ENCODE measurements at regions not wholly inside any gene's neighbourhood (a gene's known extent, or its start where the extent isn't known, plus 50 kb on each side); places are given as distances from the start of the nearest gene placed in this dataset.

GRCh38 chr9:108559432-108559831 lies 296.4 kb downstream of the ACTL7B start:
- Histone ChIP-seq H3K4me3 (no peak overlapping the region), H3K27ac (no peak overlapping the region), H3K4me1 (no peaks in the 10 kb centered on the region), H3K27me3 (no peaks in the 10 kb centered on the region), H3K9me3 (no peaks in the 10 kb centered on the region), H3K36me3 (no peaks in the 10 kb centered on the region)
- no peak for DNase-seq
- 65 to 68% methylated on average over 2 of the region's 2 CpGs for WGBS, 2 donors
- TF ChIP-seq POLR2A (IDR thresholded peaks at IDR 0.05), result no peak
- no peak for TF ChIP-seq POLR2AphosphoS5 (IDR thresholded peaks at IDR 0.05)
- TF ChIP-seq EP300 (IDR thresholded peaks at IDR 0.05), result no peak
- no peak for TF ChIP-seq CTCF (IDR thresholded peaks at IDR 0.05)
- intact Hi-C loops (cut with DNase I), result no loop called here

DNA sequence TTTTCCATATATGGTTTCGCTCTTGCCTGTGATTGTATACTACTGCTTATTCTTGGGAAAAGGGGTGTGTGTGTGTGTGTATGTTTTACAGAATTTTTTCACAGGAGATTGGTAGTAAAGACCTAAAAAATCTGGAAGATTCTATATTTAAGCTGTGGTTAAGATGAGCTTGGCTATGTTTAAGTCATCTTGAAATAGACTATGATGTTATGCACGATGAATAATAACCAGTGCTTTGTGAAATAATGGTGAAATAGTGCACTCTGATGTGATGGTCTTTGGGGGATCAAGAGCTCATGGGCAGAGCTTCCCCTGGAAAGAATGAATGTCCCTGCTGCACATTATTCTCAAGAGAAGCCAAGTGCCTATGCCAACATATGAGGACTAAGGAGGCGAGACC lies 301.0 kb downstream of the ACTL7B start:
- intact Hi-C loops (cut with DNase I), result no loop called here
- WGBS, 2 donors, result 93% methylated on average over 3 of the region's 3 CpGs
- Histone ChIP-seq H3K27me3 (no peaks in the 10 kb centered on the region), H3K4me3 (no peak overlapping the region), H3K36me3 (no peaks in the 10 kb centered on the region), H3K9me3 (no peaks in the 10 kb centered on the region), H3K4me1 (peaks cover 0 to 4% (median 0%) of the 10 kb centered on the region in 4 donors), H3K27ac (no peak overlapping the region)
- DNase-seq, result no peak
- no peak for TF ChIP-seq EP300 (IDR thresholded peaks at IDR 0.05)
- TF ChIP-seq CTCF (IDR thresholded peaks at IDR 0.05), result no peak

GRCh38 chr9:108553111-108553635 lies 302.6 kb downstream of the ACTL7B start:
- intact Hi-C loops (cut with DNase I), result no loop called here
- no peak for DNase-seq
- Histone ChIP-seq H3K4me3 (no peak overlapping the region), H3K27me3 (no peaks in the 10 kb centered on the region), H3K9me3 (no peaks in the 10 kb centered on the region), H3K36me3 (no peaks in the 10 kb centered on the region), H3K27ac (no peak overlapping the region), H3K4me1 (peaks cover 0 to 4% (median 0%) of the 10 kb centered on the region in 4 donors)
- TF ChIP-seq EP300 (IDR thresholded peaks at IDR 0.05) (no peak), POLR2AphosphoS5 (IDR thresholded peaks at IDR 0.05) (no peak), CTCF (IDR thresholded peaks at IDR 0.05) (no peak), POLR2A (IDR thresholded peaks at IDR 0.05) (no peak)
- WGBS, 2 donors, result 75 to 88% methylated on average over 2 of the region's 2 CpGs

DNA sequence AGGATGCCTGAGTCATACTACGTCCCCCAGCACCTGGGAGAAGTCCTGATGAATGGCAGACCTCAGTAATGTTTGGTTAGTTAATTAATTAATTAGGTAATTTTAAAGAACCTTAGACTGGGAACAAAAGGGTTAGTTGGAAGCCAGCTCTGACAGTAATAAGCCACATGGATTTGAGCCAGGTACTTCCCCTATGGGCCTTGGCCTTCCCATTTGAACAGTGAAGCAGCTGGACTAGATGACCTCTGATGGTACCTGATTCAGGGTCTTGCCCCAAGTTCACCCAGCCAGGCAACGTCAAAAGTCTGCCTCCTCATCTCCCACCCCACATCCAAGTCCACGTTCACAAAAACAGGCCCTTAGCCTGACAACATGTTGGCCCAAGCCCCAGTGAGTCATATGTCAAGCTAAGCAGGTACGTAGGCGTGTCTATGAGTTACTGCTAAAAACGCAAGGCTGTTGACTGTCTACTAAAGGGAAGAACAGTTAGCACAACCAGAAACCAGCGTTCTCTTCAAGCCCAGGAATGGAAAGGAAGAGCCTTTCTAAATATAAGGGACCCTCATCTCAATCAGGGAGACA lies 303.2 kb downstream of the ACTL7B start:
- no peak overlapping the region for H3K4me3 ChIP-seq
- no peak overlapping the region for H3K27ac ChIP-seq
- TF ChIP-seq POLR2AphosphoS5 (IDR thresholded peaks at IDR 0.05), result no peak
- TF ChIP-seq POLR2A (IDR thresholded peaks at IDR 0.05), result no peak
- no peak for TF ChIP-seq CTCF (IDR thresholded peaks at IDR 0.05)
- TF ChIP-seq EP300 (IDR thresholded peaks at IDR 0.05), result no peak
- no peaks in the 10 kb centered on the region for H3K36me3 ChIP-seq
- H3K9me3 ChIP-seq, result no peaks in the 10 kb centered on the region
- DNase-seq, result no peak
- WGBS, 2 donors, result 24 to 61% methylated on average over 7 of the region's 7 CpGs
- intact Hi-C loops (cut with DNase I), result no loop called here
- H3K4me1 ChIP-seq, result peaks cover 0 to 4% (median 0%) of the 10 kb centered on the region in 4 donors
- H3K27me3 ChIP-seq, result no peaks in the 10 kb centered on the region
